Kidney epithelial cell (primary cell): ENCODE measurements at regions not wholly inside any gene's neighbourhood (a gene's known extent, or its start where the extent isn't known, plus 50 kb on each side); places are given as distances from the start of the nearest gene placed in this dataset.

Experiments
- DNase-seq: peaks from one replicate; pipeline ENCODE4 v3.0.0-alpha.2; 2010; ENCODE audit warnings: low read depth
- H3K27me3 ChIP-seq: 2 replicates; pipeline ENCODE4 v1.6.0; 2011; ENCODE audit warnings: low read length; ENCODE audit not compliant: control insufficient read depth, insufficient read depth
- H3K36me3 ChIP-seq: 2 replicates; pipeline ENCODE4 v1.5.1; 2011; ENCODE audit warnings: low read length; ENCODE audit not compliant: control insufficient read depth, insufficient read depth
- H3K4me3 ChIP-seq: 2 replicates; pipeline ENCODE4 v1.5.1; 2011; ENCODE audit warnings: low read depth, mild to moderate bottlenecking, control low read depth, low read length
- TF ChIP-seq, protein P1 (sequence below): IDR thresholded peaks from 2 replicates; pipeline ENCODE4 v1.5.1; 2011; ENCODE audit warnings: mild to moderate bottlenecking, moderate library complexity, low read length, control low read depth, inconsistent platforms; ENCODE audit not compliant: insufficient read depth, poor library complexity, severe bottlenecking

DNA sequence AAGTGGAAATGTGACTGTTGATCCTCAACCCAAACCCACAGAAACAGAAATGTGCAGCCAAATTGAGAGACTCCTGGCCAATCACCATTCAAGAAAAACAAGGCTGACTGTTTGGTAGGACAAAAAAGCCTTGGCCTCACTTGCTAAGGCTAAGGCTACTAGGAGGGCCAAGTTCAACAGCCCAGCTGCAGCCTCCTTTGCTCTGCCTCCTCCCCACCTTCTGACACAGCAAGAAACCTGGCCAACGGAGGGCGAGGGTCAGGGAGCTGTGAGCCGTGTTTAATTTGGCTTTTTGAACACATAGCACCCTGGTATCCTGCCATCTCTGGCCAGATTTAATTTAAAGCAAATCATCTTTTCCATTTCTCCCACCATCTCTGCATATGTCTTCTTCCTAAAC lies 165.8 kb upstream of the RAB4A start:
- TF ChIP-seq, protein P1, sequence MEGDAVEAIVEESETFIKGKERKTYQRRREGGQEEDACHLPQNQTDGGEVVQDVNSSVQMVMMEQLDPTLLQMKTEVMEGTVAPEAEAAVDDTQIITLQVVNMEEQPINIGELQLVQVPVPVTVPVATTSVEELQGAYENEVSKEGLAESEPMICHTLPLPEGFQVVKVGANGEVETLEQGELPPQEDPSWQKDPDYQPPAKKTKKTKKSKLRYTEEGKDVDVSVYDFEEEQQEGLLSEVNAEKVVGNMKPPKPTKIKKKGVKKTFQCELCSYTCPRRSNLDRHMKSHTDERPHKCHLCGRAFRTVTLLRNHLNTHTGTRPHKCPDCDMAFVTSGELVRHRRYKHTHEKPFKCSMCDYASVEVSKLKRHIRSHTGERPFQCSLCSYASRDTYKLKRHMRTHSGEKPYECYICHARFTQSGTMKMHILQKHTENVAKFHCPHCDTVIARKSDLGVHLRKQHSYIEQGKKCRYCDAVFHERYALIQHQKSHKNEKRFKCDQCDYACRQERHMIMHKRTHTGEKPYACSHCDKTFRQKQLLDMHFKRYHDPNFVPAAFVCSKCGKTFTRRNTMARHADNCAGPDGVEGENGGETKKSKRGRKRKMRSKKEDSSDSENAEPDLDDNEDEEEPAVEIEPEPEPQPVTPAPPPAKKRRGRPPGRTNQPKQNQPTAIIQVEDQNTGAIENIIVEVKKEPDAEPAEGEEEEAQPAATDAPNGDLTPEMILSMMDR: no peak
- DNase-seq: no peak
- H3K27me3 ChIP-seq: peaks cover 9% of the 10 kb centered on the region
- no peaks in the 10 kb centered on the region for H3K36me3 ChIP-seq
- H3K4me3 ChIP-seq: no peak overlapping the region

DNA sequence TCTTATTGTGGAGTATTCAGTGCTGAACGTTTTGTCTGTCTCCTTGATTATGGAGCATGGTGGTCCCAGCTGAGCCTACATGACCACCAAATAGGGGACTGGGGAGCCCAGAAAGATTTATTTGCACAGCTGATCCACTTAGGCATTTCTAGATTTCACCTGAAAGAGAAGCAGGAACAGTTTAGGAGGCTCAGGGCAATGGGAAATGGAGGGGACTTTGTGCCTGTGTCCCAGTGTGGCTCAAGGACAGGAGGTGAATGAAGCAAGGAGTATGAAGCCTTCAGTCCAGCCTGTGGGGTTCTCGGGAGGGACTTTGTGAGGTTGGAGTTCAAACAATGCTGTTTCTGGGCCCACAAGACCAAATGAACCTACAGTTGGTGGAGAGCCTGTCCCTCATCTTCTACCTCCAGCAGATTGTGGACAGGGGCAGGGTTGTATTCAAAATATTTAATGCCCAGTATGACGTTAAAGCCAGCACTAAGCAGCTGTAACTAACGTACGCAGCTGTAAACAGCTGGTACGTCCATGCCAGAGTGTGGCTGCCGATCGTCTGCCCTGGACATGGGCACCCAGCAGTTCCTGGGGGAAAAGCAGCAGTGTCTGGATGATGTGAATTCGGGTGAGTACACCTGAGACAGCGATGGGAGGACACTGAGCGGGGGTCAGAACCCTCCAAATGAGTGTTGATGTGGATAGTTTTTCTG lies 164.9 kb upstream of the RAB4A start:
- DNase-seq: no peak
- no peaks in the 10 kb centered on the region for H3K36me3 ChIP-seq
- no peak overlapping the region for H3K4me3 ChIP-seq
- TF ChIP-seq, protein P1: no peak
- peaks cover 9% of the 10 kb centered on the region for H3K27me3 ChIP-seq

DNA sequence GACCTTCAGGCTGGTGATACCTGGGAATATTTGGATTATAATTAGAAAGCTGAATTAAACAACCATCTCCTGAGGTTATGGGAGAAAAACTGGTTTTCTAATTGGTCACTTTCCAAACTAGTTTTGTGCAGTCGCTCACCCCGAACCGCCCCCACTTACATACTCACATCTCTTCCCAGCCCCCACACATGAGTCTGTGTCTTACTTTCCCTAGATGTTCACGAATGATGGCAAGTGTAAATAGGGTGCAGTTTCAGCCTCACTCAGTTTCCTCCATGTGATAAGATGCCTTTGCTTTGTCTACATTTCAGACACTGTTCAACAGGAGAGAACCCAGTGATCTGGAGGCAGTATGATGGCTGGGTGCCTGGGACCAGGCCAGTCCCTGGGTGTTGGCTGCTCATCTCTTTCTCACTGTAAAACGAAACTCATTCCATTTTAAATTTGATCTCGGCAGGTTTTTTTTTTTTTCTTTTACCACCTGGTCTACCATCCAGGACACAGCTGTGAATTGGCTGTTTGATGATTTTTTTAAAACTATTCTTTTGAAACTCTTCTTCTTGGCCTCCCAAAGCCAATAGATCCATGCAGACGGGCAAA lies 164.3 kb upstream of the RAB4A start:
- H3K4me3 ChIP-seq: no peak overlapping the region
- no peaks in the 10 kb centered on the region for H3K36me3 ChIP-seq
- H3K27me3 ChIP-seq: peaks cover 7% of the 10 kb centered on the region
- TF ChIP-seq, protein P1: no peak
- no peak for DNase-seq

DNA sequence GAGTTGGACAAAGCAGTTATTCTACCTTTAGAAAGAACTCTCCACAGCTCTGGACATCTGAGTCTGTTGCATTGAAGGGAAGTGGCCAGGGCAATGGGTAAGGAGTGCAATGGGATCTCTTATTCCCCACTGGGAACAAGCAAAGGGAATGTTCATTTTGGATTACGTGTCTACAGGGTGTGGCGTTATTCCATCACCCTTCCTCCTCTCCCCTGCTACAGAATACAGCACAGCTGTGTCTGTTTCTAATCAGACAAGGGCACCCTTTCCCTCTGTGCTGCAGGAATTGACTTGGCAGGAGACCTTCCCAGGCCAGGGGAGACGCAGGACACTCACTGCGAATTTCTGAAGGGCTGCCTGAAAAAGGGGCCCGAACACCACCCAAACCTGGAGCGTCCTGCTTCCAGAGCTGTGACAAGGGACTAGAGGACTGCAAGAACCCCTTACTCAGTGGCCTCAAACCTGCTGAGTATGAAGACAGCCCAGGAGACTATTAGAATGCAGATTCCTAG lies 163.6 kb upstream of the RAB4A start:
- Histone ChIP-seq H3K36me3 (no peaks in the 10 kb centered on the region), H3K27me3 (peaks cover 4% of the 10 kb centered on the region), H3K4me3 (no peak overlapping the region)
- TF ChIP-seq, protein P1: no peak
- DNase-seq: no peak

DNA sequence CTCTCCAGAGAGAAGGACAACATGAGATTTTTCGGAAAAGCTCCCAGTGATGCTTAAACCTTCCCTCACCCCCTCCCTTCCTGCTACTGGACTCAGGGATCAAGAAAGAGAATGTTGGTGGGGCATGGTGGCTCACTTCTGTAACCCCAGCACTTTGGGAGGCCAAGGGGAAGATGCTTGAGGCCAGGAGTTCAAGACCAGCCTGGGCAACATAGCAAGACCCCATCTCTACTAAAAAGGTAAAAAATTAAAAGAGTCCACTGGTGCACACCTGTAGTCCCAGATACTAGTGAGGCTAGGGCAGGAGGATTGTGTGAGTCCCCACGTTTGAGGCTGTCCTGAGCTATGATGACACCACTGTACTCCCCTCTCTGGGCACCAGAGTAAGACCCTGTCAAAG lies 162.9 kb upstream of the RAB4A start:
- TF ChIP-seq, protein P1: no peak
- no peak overlapping the region for H3K4me3 ChIP-seq
- DNase-seq: no peak
- H3K36me3 ChIP-seq: no peaks in the 10 kb centered on the region
- H3K27me3 ChIP-seq: no peaks in the 10 kb centered on the region

DNA sequence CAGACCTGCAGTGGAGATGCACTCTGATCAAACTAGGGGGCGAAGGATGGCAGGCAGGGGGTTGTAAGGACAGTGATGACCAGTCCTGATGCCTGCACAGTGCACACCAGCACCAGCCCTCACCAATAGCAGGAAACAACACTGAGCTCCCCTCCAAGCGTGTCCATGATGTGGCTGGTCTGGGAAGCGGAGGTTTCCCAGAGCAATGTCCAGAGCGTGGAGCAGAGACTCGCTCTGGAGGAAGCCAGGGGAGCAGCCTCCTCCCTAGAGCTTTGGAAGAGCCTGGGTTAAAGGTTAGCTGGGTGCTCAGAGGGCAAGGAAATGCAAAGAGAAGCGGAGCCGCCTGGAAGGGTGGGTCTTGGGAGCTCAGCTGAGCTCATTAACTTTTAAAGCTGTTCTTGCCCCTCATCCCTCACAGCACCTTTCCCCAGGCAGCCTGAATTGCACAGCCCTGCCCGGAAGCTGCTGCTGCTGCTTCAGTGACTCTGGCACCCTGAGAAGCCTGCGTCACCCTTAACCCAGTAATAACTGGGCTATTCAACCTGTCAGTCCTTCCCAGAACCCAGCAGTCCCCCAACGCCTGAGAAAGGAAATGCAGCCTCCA lies 162.2 kb upstream of the RAB4A start:
- H3K4me3 ChIP-seq: no peak overlapping the region
- H3K27me3 ChIP-seq: no peaks in the 10 kb centered on the region
- no peaks in the 10 kb centered on the region for H3K36me3 ChIP-seq
- DNase-seq: no peak
- TF ChIP-seq, protein P1: peak; percentile 32
